ENCODE measurements at regions not wholly inside any gene's neighbourhood (a gene's known extent, or its start where the extent isn't known, plus 50 kb on each side); places are given as distances from the start of the nearest gene placed in this dataset.

GRCh38 chr6:139756381-139756780, 381.9 kb upstream of the CITED2 start:
- Mint-ChIP-seq H3K4me1 (ENCODE audit: low read depth, unreplicated experiment) (peaks cover 4% of the 10 kb centered on the region), H3K27me3 (ENCODE audit: unreplicated experiment) (peaks cover 3% of the 10 kb centered on the region)
- TF ChIP-seq, protein P1, sequence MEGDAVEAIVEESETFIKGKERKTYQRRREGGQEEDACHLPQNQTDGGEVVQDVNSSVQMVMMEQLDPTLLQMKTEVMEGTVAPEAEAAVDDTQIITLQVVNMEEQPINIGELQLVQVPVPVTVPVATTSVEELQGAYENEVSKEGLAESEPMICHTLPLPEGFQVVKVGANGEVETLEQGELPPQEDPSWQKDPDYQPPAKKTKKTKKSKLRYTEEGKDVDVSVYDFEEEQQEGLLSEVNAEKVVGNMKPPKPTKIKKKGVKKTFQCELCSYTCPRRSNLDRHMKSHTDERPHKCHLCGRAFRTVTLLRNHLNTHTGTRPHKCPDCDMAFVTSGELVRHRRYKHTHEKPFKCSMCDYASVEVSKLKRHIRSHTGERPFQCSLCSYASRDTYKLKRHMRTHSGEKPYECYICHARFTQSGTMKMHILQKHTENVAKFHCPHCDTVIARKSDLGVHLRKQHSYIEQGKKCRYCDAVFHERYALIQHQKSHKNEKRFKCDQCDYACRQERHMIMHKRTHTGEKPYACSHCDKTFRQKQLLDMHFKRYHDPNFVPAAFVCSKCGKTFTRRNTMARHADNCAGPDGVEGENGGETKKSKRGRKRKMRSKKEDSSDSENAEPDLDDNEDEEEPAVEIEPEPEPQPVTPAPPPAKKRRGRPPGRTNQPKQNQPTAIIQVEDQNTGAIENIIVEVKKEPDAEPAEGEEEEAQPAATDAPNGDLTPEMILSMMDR (IDR thresholded peaks at IDR 0.05; ENCODE audit: partially characterized antibody, unreplicated experiment) = no peak

DNA sequence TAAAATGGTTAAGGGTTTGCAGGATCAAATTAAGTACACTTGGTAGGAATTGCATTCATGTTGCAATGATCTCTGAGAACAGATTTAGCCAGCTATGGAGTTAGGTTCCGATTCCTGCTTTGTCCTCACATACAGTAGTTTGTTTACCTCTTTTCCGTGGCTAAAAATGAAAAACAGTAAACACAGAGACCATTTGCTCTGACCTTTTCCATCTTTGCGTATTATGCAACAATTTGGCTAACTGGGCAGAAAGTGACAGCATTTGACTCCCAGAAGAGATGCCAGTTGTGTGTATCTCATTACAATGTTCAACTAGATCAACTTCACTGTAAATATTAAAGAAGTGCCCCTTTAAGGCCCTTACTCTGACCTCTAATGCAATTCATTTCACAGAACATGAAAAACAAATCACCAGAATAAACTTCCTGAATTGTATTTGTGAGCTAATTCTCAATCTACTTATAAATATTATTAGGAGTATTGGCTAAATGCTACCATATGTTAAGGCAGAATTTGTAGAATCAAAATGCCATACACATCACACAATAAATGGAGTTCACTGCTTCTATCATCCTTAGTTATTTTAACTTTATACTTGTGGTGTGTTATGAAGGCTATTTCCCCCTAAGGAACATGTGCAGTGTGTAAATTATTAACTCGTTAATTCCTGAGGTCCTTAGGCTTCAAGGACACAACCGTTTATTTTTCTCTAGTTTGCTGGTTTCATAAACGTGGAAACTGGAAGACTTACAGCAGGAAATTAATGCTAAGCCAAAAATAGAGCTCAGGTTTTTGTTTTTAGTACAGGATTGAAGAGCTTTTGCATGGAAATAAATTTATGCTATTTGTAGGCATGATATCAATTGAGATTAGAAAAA, 380.7 kb upstream of the CITED2 start:
- no peak for DNase-seq
- peaks cover 3% of the 10 kb centered on the region for H3K27me3 Mint-ChIP-seq (ENCODE audit: unreplicated experiment)
- TF ChIP-seq, protein P1 (IDR thresholded peaks at IDR 0.05; ENCODE audit: partially characterized antibody, unreplicated experiment) = no peak
- no peaks in the 10 kb centered on the region for H3K36me3 Mint-ChIP-seq (ENCODE audit: unreplicated experiment)
- no peak overlapping the region for H3K4me3 Mint-ChIP-seq (ENCODE audit: unreplicated experiment)
- peaks cover 4% of the 10 kb centered on the region for H3K4me1 Mint-ChIP-seq (ENCODE audit: low read depth, unreplicated experiment)
- H3K27ac Mint-ChIP-seq (ENCODE audit: unreplicated experiment) = no peak overlapping the region
- H3K9me3 Mint-ChIP-seq (ENCODE audit: unreplicated experiment) = no peaks in the 10 kb centered on the region

More at GRCh38 chr6:139756381-139756780, 381.9 kb upstream of the CITED2 start:
- Mint-ChIP-seq H3K27ac (ENCODE audit: unreplicated experiment) (no peak overlapping the region), H3K9me3 (ENCODE audit: unreplicated experiment) (no peaks in the 10 kb centered on the region), H3K36me3 (ENCODE audit: unreplicated experiment) (no peaks in the 10 kb centered on the region), H3K4me3 (ENCODE audit: unreplicated experiment) (no peak overlapping the region)
- no peak for DNase-seq

DNA sequence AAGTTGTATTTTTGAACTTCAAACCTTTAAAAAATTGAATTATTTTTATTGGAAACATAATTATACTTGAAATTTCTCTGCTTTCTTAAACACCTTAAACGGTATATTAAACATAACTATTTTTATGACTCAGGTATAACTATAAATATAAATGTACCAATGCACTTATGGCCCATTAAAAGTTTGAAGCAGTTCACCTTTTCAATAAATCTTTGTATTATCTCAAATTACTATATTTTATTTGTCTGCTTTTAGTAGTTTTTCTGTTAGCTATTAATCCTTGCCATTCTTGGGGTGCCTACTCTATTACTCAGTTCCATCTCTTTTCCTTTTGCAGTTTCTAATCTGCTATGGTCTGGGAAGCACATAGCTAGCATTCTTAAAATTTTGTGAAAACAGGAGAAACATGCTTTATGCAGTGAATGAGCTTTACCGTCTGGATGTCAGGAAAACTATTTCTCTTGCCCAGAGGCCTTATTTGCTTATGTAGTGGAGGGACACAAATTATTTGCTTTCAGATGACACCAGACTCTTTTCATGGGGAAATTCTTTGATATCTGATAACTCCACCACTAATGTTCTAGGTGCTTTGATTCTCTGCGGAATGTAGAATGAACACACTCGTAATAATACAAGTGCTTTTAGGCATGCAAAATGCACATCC, 378.9 kb upstream of the CITED2 start:
- Mint-ChIP-seq H3K9me3 (ENCODE audit: unreplicated experiment) (no peaks in the 10 kb centered on the region), H3K36me3 (ENCODE audit: unreplicated experiment) (no peaks in the 10 kb centered on the region), H3K27me3 (ENCODE audit: unreplicated experiment) (no peaks in the 10 kb centered on the region), H3K4me3 (ENCODE audit: unreplicated experiment) (no peak overlapping the region), H3K27ac (ENCODE audit: unreplicated experiment) (no peak overlapping the region), H3K4me1 (ENCODE audit: low read depth, unreplicated experiment) (peaks cover 4% of the 10 kb centered on the region)
- no peak for DNase-seq
- TF ChIP-seq, protein P1 (IDR thresholded peaks at IDR 0.05; ENCODE audit: partially characterized antibody, unreplicated experiment) = no peak

DNA sequence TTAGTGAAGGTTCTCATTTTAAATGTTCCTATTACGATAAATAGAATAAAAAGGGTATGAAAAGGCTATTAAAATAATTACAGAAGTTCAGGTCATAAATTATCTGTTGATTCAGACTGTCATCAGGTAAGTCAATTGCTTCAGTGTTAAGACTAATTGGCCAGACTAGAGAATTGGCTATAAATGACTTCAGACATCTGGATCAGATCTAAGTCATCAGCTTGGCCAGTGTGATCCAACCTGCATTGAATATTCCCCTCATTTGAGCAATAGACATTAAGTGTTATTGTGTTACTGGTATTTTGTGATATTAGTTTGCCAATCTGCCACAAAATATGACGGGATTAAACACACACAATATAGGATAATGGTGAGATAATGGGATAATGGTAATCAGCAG, 377.6 kb upstream of the CITED2 start:
- TF ChIP-seq, protein P1 (IDR thresholded peaks at IDR 0.05; ENCODE audit: partially characterized antibody, unreplicated experiment) = no peak
- no peaks in the 10 kb centered on the region for H3K36me3 Mint-ChIP-seq (ENCODE audit: unreplicated experiment)
- DNase-seq = no peak
- H3K4me3 Mint-ChIP-seq (ENCODE audit: unreplicated experiment) = no peak overlapping the region
- H3K4me1 Mint-ChIP-seq (ENCODE audit: low read depth, unreplicated experiment) = peaks cover 4% of the 10 kb centered on the region
- H3K9me3 Mint-ChIP-seq (ENCODE audit: unreplicated experiment) = no peaks in the 10 kb centered on the region
- H3K27me3 Mint-ChIP-seq (ENCODE audit: unreplicated experiment) = no peaks in the 10 kb centered on the region
- H3K27ac Mint-ChIP-seq (ENCODE audit: unreplicated experiment) = no peak overlapping the region

- Mint-ChIP-seq H3K27me3 (ENCODE audit: unreplicated experiment) (no peaks in the 10 kb centered on the region), H3K4me3 (ENCODE audit: unreplicated experiment) (no peak overlapping the region), H3K4me1 (ENCODE audit: low read depth, unreplicated experiment) (peaks cover 4% of the 10 kb centered on the region), H3K9me3 (ENCODE audit: unreplicated experiment) (no peaks in the 10 kb centered on the region), H3K27ac (ENCODE audit: unreplicated experiment) (no peak overlapping the region), H3K36me3 (ENCODE audit: unreplicated experiment) (no peaks in the 10 kb centered on the region)
- TF ChIP-seq, protein P1 (IDR thresholded peaks at IDR 0.05; ENCODE audit: partially characterized antibody, unreplicated experiment) = no peak
- no peak for DNase-seq
These were observed 376.7 kb upstream of the CITED2 start for GRCh38 chr6:139751179-139751578.

Measured in glutamatergic neuron (in vitro differentiated cells).